H1 (cell line): ENCODE measurements at regions not wholly inside any gene's neighbourhood (a gene's known extent, or its start where the extent isn't known, plus 50 kb on each side); places are given as distances from the start of the nearest gene placed in this dataset.
"Not testable (repeated sequence)": the region's sequence is repeated elsewhere in the genome, so short reads cannot be mapped to it uniquely, and the experiment has no call there.

Source experiments
- CTCF ChIA-PET: fragments of 300-600 bp; sonication (Branson Sonifier 250); formaldehyde crosslinking; loops from one replicate; lab custom pipeline; 2021; ENCODE audit not compliant: partially characterized antibody; lab: Charles Lee
- POLR2A ChIA-PET: fragments of 300-600 bp; sonication (Branson Sonifier 250); formaldehyde crosslinking; loops from one replicate; lab custom pipeline; 2021; ENCODE audit warnings: inconsistent platforms; ENCODE audit not compliant: partially characterized antibody; lab: Charles Lee
- DNase-seq, 2 experiments: peaks; one replicate each; pipeline versions ENCODE4 v3.0.0 to v3.0.0-alpha.2; 2010 to 2022; ENCODE audit warnings: low spot score in 2 of 2, low read depth in 1 of 2, mixed read lengths in 1 of 2
- FAIRE-seq: peaks from 2 replicates; lab custom pipeline; 2011; peaks lifted over from hg19 to GRCh38; lab: Jason Lieb, UNC
- H2AFZ ChIP-seq: 2 replicates; pipeline ENCODE4 v1.8.1; 2012; ENCODE audit warnings: low read length, inconsistent platforms
- H2AK5ac ChIP-seq: 2 replicates; pipeline ENCODE4 v1.6.1; 2013; ENCODE audit warnings: low read depth, low read length
- H2BK120ac ChIP-seq: replicated peaks from 2 replicates; pipeline ENCODE3; 2013; ENCODE audit warnings: low read depth, low read length, inconsistent platforms
- H2BK12ac ChIP-seq: 2 replicates; pipeline ENCODE4 v1.6.1; 2013; ENCODE audit warnings: low read depth, low read length
- H2BK15ac ChIP-seq: 2 replicates; pipeline ENCODE4 v1.6.1; 2013; ENCODE audit warnings: low read length
- H2BK20ac ChIP-seq: 2 replicates; pipeline ENCODE4 v1.6.1; 2013; ENCODE audit warnings: low read length
- H2BK5ac ChIP-seq: 2 replicates; pipeline ENCODE4 v1.6.1; 2013; ENCODE audit warnings: low read depth, low read length
- H3K14ac ChIP-seq: 2 replicates; pipeline ENCODE4 v1.6.1; 2013; ENCODE audit warnings: inconsistent platforms; ENCODE audit not compliant: insufficient read length
- H3K18ac ChIP-seq: 2 replicates; pipeline ENCODE4 v1.6.1; 2013; ENCODE audit warnings: low read length; ENCODE audit errors: extremely low read depth
- H3K23ac ChIP-seq: 2 replicates; pipeline ENCODE4 v1.6.1; 2013; ENCODE audit warnings: inconsistent platforms; ENCODE audit not compliant: insufficient read length
- H3K23me2 ChIP-seq: 2 replicates; pipeline ENCODE4 v1.6.1; 2013; ENCODE audit warnings: low read depth, low read length
- H3K27ac ChIP-seq: 2 replicates; pipeline ENCODE4 v1.6.1; 2011; ENCODE audit warnings: low read depth, low read length, inconsistent platforms
- H3K27me3 ChIP-seq, 4 experiments: replicated peaks in 1 of 4; 1 replicate in 1 of 4; 2 replicates in 3 of 4; pipeline versions ENCODE4 v1.6.1 to v1.8.1; 2011 to 2013; ENCODE audit warnings: low read length in 3 of 4, mild to moderate bottlenecking in 3 of 4, inconsistent platforms in 2 of 4, mixed read lengths in 2 of 4, moderate library complexity in 1 of 4; ENCODE audit not compliant: control insufficient read depth in 3 of 4, insufficient read depth in 3 of 4; ENCODE audit errors: extremely low read depth in 1 of 4
- H3K36me3 ChIP-seq, 4 experiments: 2 replicates each; pipeline versions ENCODE4 v1.6.1 to v1.8.1; 2011 to 2013; ENCODE audit warnings: mild to moderate bottlenecking in 4 of 4, low read length in 3 of 4, moderate library complexity in 2 of 4, control low read depth in 1 of 4, inconsistent platforms in 1 of 4; ENCODE audit not compliant: insufficient read depth in 4 of 4, control insufficient read depth in 2 of 4
- H3K4ac ChIP-seq: replicated peaks from 2 replicates; pipeline ENCODE3; 2013; ENCODE audit warnings: low read length, low read depth, mixed read lengths, inconsistent platforms; ENCODE audit not compliant: insufficient read length
- H3K4me1 ChIP-seq, 4 experiments: replicated peaks in 1 of 4; 1 replicate in 1 of 4; 2 replicates in 3 of 4; pipeline versions ENCODE4 v1.6.1 to v1.8.1; 2011 to 2013; ENCODE audit warnings: low read length in 3 of 4, inconsistent platforms in 2 of 4, mixed read lengths in 1 of 4; ENCODE audit not compliant: insufficient read depth in 4 of 4, control insufficient read depth in 3 of 4
- H3K4me2 ChIP-seq, 2 experiments: 2 replicates each; pipeline versions ENCODE4 v1.6.1 to v1.8.1; 2011 to 2013; ENCODE audit warnings: low read depth in 2 of 2, low read length in 2 of 2, control low read depth in 1 of 2, inconsistent platforms in 1 of 2, mild to moderate bottlenecking in 1 of 2; ENCODE audit not compliant: insufficient read depth in 1 of 2
- H3K4me3 ChIP-seq, 4 experiments: fragments of 200-600, 300-600 bp in 1 of 4; sonication (generic), shearing (Covaris generic), sonication (Bioruptor Twin) in 1 of 4; 2 replicates each; pipeline versions ENCODE4 v1.5.1 to v1.8.1; 2011 to 2016; ENCODE audit warnings: low read length in 4 of 4, low read depth in 3 of 4, control low read depth in 2 of 4, inconsistent platforms in 2 of 4, mild to moderate bottlenecking in 2 of 4, mixed read lengths in 1 of 4, moderate library complexity in 1 of 4; ENCODE audit not compliant: insufficient read depth in 2 of 4; ENCODE audit errors: extremely low read depth in 1 of 4
- H3K56ac ChIP-seq: replicated peaks from 2 replicates; pipeline ENCODE3; 2013; ENCODE audit warnings: low read depth, mild to moderate bottlenecking, mixed read lengths, low read length, inconsistent platforms; ENCODE audit not compliant: insufficient read length
- H3K79me1 ChIP-seq: 2 replicates; pipeline ENCODE4 v1.6.1; 2013; ENCODE audit warnings: low read depth, low read length, control low read depth
- H3K79me2 ChIP-seq, 2 experiments: 2 replicates each; pipeline versions ENCODE4 v1.6.1 to v1.8.1; 2012 to 2013; ENCODE audit warnings: low read length in 2 of 2, mild to moderate bottlenecking in 2 of 2, inconsistent platforms in 1 of 2; ENCODE audit not compliant: insufficient read depth in 2 of 2, control insufficient read depth in 1 of 2
- H3K9ac ChIP-seq, 4 experiments: replicated peaks in 1 of 4; 1 replicate in 1 of 4; 2 replicates in 3 of 4; pipeline versions ENCODE4 v1.6.1 to v1.8.1; 2011 to 2013; ENCODE audit warnings: low read depth in 3 of 4, low read length in 3 of 4, control low read depth in 2 of 4, mild to moderate bottlenecking in 2 of 4, moderate library complexity in 2 of 4, inconsistent platforms in 1 of 4; ENCODE audit errors: extremely low read depth in 1 of 4
- H3K9me3 ChIP-seq, 2 experiments: 2 replicates each; pipeline versions ENCODE4 v1.6.1 to v1.8.1; 2012 to 2013; ENCODE audit warnings: mild to moderate bottlenecking in 2 of 2, moderate library complexity in 2 of 2, control low read depth in 1 of 2, inconsistent platforms in 1 of 2, low read depth in 1 of 2, low read length in 1 of 2, mixed read lengths in 1 of 2; ENCODE audit not compliant: insufficient read depth in 2 of 2
- H4K20me1 ChIP-seq, 2 experiments: replicated peaks in 1 of 2; 2 replicates each; pipeline versions ENCODE3 to v1.8.1; 2011 to 2013; ENCODE audit warnings: inconsistent platforms in 2 of 2, low read length in 2 of 2, mild to moderate bottlenecking in 1 of 2; ENCODE audit not compliant: insufficient read depth in 2 of 2, control insufficient read depth in 1 of 2
- H4K5ac ChIP-seq: 2 replicates; pipeline ENCODE4 v1.6.1; 2013; ENCODE audit warnings: low read length, low read depth, mixed read lengths, inconsistent platforms; ENCODE audit not compliant: insufficient read length
- H4K8ac ChIP-seq: 2 replicates; pipeline ENCODE4 v1.8.0; 2013; ENCODE audit warnings: mild to moderate bottlenecking, moderate library complexity, low read length, inconsistent platforms; ENCODE audit not compliant: insufficient read depth; ENCODE audit errors: extremely low read depth
- H4K91ac ChIP-seq: replicated peaks from 2 replicates; pipeline ENCODE3; 2013; ENCODE audit warnings: low read length, mixed read lengths, inconsistent platforms; ENCODE audit not compliant: insufficient read length
- WGBS, 2 experiments: shearing (Covaris generic) in 1 of 2; methylation state at CpG; one replicate each; pipeline versions ENCODE4 v1.1.6 to v1.1.7; 2013 to 2015; ENCODE audit warnings: low lambda C conversion rate in 2 of 2, mixed read lengths in 2 of 2, inconsistent platforms in 1 of 2, low coverage in 1 of 2, missing lambda C conversion rate in 1 of 2; ENCODE audit not compliant: insufficient replicate concordance in 2 of 2, insufficient coverage in 1 of 2, insufficient read length in 1 of 2; ENCODE audit errors: extremely low coverage in 1 of 2, missing lambda C conversion rate in 1 of 2; 5-methylcytosine and 5-hydroxymethylcytosine counted together

DNA sequence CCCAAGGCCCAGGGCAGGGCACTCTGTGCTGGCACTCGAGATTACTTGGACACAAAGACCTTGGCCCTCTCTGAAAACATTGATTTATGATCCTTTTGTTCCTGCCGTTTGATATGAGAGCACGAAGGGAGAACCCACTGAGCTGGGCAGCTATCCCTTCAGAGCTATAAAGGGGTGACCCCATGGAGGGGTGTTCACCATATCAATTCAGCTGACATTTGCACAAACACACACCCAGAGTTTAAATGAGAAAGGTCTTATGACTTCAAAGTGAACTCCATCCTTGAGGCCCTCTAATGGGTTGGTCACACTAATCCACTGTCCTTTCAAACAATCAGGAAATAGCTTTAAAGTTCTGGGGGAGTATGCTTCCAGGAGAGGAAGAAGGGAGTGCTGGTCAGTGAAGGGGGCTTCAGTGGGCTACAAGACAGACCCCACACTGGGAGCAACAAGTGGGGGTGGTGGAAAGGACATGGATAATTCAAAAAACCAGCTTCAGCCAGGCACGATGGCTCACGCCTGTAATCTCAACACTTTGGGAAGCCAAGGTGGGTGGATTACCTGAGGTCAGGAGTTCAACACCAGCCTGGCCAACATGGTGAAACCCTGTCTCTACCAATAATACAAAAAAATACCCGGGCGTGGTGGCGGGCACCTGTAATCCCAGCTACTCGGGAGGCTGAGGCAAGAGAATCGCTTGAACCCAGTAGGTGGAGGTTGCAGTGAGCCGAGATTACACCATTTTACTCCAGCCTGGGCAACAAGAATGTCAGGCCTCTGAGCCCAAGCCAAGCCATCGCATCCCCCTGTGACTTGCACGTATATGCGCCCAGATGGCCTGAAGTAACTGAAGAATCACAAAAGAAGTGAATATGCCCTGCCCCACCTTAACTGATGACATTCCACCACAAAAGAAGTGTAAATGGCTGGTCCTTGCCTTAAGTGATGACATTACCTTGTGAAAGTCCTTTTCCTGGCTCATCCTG lies 97.1 kb upstream of the RAB4A start:
- H2BK120ac ChIP-seq, DNase-seq, H3K79me1 ChIP-seq, H3K27ac ChIP-seq, H3K36me3 ChIP-seq, H3K27me3 ChIP-seq, H3K9me3 ChIP-seq, FAIRE-seq, H3K4ac ChIP-seq, H3K4me2 ChIP-seq, H3K14ac ChIP-seq, H3K4me3 ChIP-seq, H3K18ac ChIP-seq, H4K5ac ChIP-seq, H4K20me1 ChIP-seq, H3K9ac ChIP-seq, H4K8ac ChIP-seq, H2AK5ac ChIP-seq, H3K79me2 ChIP-seq, H3K23ac ChIP-seq, H2AFZ ChIP-seq, H2BK15ac ChIP-seq, H3K56ac ChIP-seq, H3K4me1 ChIP-seq, H3K23me2 ChIP-seq: not testable (repeated sequence)
- peak overlapping the region; percentile 41; the same call in 1 of the 2 replicates for H2BK5ac ChIP-seq
- peak overlapping the region; percentile 50; the same call in 1 of the 2 replicates for H2BK12ac ChIP-seq
- H2BK20ac ChIP-seq = peak overlapping the region; percentile 61; the same call in 1 of the 2 replicates
- CTCF ChIA-PET = interaction anchor here (1.3 kb wide), 1 partner anchor 17 kb away, joined by 4 read pairs; no protein-coding TSS in a partner anchor
- POLR2A ChIA-PET = interaction anchor here (0.8 to 1.4 kb wide), 3 partner anchors 12 to 70 kb away, joined by 3 to 4 read pairs (median 3); no protein-coding TSS in a partner anchor
- WGBS, 2 experiments = 81% methylated on average over 14 of the region's 14 CpGs; no CpG with 5 or more reads in 1 of the 2 experiments
- H4K91ac ChIP-seq = peak overlapping the region; percentile 20
